Stimulated activated naive CD8-positive, alpha-beta T cell treated with anti-CD3 and anti-CD28 coated beads, Interleukin-15, amount 100 ng/mL, for 72 hours (primary cell): ENCODE measurements at regions not wholly inside any gene's neighbourhood (a gene's known extent, or its start where the extent isn't known, plus 50 kb on each side); places are given as distances from the start of the nearest gene placed in this dataset.

Experiments used
- ATAC-seq: fragments of 150-1000 bp; cut with Tn5 transposase; 2 replicates; pipeline ENCODE4 v1.10.0; 2021; ENCODE audit warnings: mild to moderate bottlenecking, moderate library complexity
- DNase-seq, 2 donors: peaks; one replicate each; pipeline ENCODE4 v3.0.0; 2021 to 2022
- H3K27ac Mint-ChIP-seq, 2 donors: one replicate each; pipeline ENCODE4 v1.8.0; 2022; ENCODE audit warnings: mild to moderate bottlenecking in 2 of 2, mixed read lengths in 2 of 2, moderate library complexity in 2 of 2
- H3K27me3 Mint-ChIP-seq: one replicate; pipeline ENCODE4 v1.8.0; 2022; ENCODE audit warnings: mixed read lengths
- H3K4me1 Mint-ChIP-seq: one replicate; pipeline ENCODE4 v1.8.0; 2022; ENCODE audit warnings: mild to moderate bottlenecking, mixed read lengths
- H3K4me3 Mint-ChIP-seq, 2 donors: one replicate each; pipeline ENCODE4 v1.8.0; 2022; ENCODE audit warnings: mild to moderate bottlenecking in 2 of 2, mixed read lengths in 2 of 2, moderate library complexity in 1 of 2
- H3K9me3 Mint-ChIP-seq, 2 donors: one replicate each; pipeline ENCODE4 v1.8.0; 2022; ENCODE audit warnings: mixed read lengths in 2 of 2

DNA sequence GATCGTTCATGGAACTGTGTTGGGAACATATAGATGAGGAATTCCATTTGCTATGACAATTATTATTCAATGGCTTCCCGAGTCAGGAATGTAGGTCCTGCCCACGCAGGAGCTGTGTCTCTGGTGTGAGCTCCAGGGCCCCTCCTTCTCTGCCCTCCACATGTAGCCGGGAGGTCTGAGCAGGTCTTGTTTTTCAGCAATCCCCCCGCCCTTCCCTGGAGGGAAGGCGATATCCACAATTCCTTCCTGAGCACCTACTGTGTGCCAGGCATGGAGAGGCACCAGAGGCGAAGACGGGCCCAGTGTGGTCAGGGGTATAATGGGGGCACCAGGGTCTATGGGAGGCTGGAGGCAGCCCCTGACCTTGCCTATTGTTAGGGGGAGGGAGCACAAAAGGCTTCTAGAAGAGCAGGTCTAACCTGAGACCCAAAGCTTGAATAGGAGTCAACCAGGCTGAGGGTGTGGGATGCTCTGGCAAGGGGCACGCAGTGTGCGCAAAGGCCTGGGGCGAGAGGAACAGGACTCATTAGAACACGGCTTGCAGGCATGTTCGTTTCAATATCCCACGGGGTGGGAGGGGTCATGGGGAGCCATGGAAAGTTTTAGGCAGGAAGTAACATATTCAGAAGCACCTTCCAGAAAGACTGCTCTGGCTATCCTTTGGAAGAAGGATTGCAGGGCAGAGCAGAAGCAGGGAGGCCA is 154.9 kb downstream of the C9orf50 start:
- ATAC-seq (no peak), DNase-seq (no peak)
- Mint-ChIP-seq H3K27ac (no peak overlapping the region), H3K9me3 (no peaks in the 10 kb centered on the region), H3K4me3 (no peak overlapping the region), H3K4me1 (peaks cover 27% of the 10 kb centered on the region), H3K27me3 (no peaks in the 10 kb centered on the region)

DNA sequence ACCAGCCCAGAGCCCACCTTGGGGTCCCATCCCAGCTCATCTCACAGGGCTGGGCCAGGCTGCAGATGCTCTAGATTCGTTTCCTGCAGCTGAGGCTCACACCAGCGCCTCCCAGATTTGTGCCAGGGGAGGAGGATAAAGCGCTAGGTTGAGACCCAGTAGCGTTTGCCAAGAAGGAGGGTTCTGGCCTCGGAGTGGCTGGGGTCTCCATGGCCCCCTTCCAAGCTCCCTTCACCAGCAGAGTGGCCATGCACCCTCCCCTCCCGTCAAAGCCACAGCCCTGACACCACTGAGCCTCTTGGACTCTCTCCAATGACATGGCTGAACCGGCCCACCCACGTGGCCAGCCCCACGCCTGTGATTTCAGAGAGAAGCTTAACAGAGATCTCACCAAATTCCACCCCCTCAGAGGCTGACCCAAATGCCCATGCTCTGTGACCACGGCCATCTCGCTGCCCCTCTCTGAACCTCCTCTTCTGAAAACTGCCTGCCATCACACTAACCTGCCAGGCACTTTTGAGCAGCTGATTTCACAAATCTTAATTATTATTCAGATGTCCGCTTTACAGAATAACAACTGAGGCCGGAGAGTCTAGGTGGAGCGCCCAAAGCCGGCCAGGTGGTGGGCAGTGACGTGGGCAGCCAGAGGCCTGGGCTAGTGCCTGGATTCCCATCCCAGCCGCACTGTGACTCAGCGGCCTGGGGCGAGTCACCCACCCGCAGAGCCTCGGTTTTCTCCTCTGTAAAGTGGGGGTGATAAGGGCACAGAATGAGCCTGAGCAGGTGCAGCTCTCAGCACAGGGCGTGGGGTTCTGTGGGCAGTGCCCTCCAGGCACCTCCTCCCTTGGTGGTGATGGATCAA is 155.7 kb downstream of the C9orf50 start:
- no peaks in the 10 kb centered on the region for H3K27me3 Mint-ChIP-seq
- no peak overlapping the region for H3K27ac Mint-ChIP-seq
- DNase-seq (no peak), ATAC-seq (no peak)
- H3K4me1 Mint-ChIP-seq, result peaks cover 27% of the 10 kb centered on the region
- H3K9me3 Mint-ChIP-seq, result no peaks in the 10 kb centered on the region
- no peak overlapping the region for H3K4me3 Mint-ChIP-seq

DNA sequence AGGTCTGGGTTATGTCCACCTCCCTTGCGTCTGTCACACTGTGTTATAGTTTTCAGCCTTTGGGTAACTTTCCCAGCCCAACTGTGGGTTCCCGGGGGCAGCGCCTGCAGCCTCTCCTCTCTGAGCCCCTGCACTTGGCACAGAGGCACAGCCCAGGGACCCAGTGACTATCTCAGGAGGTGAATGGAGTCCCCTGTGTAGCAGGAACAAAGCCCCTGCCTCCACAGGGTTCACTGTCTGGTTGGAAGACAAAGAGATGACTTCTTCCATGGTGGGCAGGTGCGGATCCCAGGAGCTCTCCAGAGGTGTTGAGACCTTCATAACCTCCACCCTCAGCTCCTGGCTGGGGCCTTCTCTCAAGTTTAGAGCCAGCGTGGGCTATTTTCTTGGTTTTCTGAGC is 156.9 kb downstream of the C9orf50 start:
- Mint-ChIP-seq H3K27me3 (no peaks in the 10 kb centered on the region), H3K27ac (peak overlapping the region in 1 of 2 donors; percentile 50), H3K4me1 (peaks cover 28% of the 10 kb centered on the region), H3K9me3 (no peaks in the 10 kb centered on the region), H3K4me3 (no peak overlapping the region)
- DNase-seq (no peak), ATAC-seq (no peak)

- Mint-ChIP-seq H3K4me3 (no peak overlapping the region), H3K4me1 (peaks cover 33% of the 10 kb centered on the region), H3K27me3 (no peaks in the 10 kb centered on the region), H3K27ac (no peak overlapping the region), H3K9me3 (no peaks in the 10 kb centered on the region)
- ATAC-seq, result no peak
- DNase-seq, result no peak
Observed at GRCh38 chr9:129463477-129463876, 157.4 kb downstream of the C9orf50 start.

DNA sequence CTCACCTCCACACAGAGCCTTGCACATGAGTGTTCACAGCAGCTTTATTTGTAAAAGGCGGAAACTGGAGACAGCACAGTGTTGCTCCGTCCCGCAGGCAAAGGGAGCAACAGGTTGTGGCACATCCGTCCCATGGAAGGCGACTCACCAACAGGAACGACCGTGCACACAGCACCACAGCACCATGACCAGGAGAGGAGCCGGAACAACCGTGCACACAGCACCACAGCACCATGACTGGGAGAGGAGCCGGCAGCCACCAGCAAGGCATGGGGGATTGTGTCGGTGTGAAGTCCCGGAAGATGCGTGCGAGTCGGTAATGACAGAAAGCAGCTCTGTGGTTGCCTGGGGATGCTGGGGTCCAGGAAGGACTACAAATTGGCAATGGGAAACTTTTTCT is 158.5 kb downstream of the C9orf50 start:
- peak overlapping the region in 1 of 2 donors; percentile 71 for H3K27ac Mint-ChIP-seq
- DNase-seq (no peak), ATAC-seq (no peak)
- no peaks in the 10 kb centered on the region for H3K27me3 Mint-ChIP-seq
- H3K9me3 Mint-ChIP-seq, result peaks cover 0 to 2% of the 10 kb centered on the region in 2 donors
- peaks cover 43% of the 10 kb centered on the region for H3K4me1 Mint-ChIP-seq
- H3K4me3 Mint-ChIP-seq, result no peak overlapping the region

DNA sequence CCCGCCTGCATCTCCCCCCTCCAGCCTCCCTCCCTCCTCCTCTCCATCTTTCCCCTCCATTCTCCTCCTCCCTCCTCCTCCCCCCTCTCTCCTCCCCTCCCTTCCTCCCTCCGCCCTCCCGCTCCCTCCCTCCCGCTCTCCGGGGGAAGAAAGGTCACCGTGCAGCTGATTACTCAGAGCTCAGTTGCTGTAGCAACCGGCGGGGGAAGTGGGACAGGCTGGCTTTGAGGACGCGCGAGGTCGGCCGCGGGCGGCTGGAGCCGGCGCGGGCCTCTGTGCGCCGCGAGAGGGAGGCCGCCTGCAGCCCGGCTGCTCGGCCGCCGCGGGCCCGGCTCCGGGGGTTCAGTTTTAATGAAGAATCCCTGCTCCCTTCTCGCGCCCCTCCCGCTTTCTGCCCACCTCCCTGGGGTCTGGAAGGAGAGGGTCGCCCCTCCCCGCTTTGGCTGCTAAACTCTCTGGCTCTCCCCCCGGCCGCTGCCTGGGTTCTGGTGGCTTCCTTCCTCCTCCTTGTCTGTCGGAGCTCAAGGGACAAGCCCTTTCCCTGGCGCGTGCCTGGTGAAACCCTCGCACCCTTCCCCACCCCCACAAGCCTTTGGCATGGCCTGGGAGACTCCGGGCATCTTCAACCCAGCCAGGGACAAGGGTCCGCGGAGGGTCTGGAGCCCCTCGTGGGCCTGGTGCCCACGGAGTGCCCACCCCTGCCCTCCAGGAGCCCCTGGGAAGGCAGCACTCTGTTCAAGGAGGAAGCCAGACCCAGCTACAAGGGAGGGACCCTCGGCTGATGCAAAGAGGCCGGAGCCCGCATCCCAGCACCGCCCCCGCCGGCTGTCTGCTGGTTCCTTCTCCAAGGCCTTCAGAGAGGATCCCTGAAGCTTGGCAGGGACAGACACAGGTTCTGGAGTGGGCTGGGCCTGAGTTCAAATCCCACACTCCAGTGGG is 160.3 kb downstream of the C9orf50 start:
- H3K4me3 Mint-ChIP-seq, result peak overlapping the region; percentile 88 to 89
- peaks cover 0 to 10% of the 10 kb centered on the region in 2 donors for H3K9me3 Mint-ChIP-seq
- ATAC-seq (peak; percentile 87), DNase-seq (peak; percentile 72 to 88)
- H3K27ac Mint-ChIP-seq, result peak overlapping the region; percentile 97 to 98
- no peaks in the 10 kb centered on the region for H3K27me3 Mint-ChIP-seq
- H3K4me1 Mint-ChIP-seq, result peaks cover 45% of the 10 kb centered on the region

DNA sequence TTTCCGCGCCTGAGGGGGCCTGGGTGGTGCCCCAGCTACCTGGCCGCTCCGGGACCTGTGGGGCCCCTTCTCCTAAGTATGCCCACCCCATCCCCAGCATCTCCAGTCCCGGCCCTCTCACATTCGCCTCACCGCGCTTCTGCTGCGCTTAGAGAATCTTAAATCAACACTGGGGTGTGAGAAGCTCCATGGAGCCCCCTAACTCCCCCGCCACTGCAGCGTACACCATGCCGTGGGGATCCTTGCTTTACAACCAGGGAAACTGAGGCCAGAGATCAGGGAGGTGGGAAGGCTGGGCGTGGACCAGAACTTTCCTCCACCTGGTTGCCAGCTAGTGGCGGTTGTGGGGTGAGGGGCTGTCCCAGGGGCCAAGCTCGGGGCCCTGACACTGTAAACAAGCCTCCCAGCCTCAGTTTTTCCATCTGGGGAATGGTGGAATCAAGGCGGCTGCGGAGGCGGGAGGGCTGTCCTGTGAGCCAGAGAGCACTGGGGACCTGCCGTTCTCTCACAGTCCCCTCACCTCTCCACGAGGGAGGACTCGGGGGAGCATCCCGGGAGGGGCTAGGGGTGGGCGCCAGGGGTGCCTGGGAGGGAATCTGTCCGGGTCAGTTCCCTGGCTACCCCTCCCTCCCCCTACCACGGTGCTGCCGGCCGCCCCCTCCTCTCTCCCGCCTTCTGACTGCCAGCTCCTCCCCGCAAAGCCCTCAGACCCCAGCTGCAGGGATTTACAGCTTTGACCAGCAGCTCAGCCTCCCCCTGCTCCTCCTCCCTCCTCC is 161.2 kb downstream of the C9orf50 start:
- H3K27ac Mint-ChIP-seq, result peak overlapping the region; percentile 47 to 92
- ATAC-seq (peak; percentile 48), DNase-seq (peak; percentile 23 to 47)
- peak overlapping the region; percentile 88 to 89 for H3K4me3 Mint-ChIP-seq
- H3K4me1 Mint-ChIP-seq, result peaks cover 47% of the 10 kb centered on the region
- H3K9me3 Mint-ChIP-seq, result peaks cover 0 to 10% of the 10 kb centered on the region in 2 donors
- H3K27me3 Mint-ChIP-seq, result no peaks in the 10 kb centered on the region

DNA sequence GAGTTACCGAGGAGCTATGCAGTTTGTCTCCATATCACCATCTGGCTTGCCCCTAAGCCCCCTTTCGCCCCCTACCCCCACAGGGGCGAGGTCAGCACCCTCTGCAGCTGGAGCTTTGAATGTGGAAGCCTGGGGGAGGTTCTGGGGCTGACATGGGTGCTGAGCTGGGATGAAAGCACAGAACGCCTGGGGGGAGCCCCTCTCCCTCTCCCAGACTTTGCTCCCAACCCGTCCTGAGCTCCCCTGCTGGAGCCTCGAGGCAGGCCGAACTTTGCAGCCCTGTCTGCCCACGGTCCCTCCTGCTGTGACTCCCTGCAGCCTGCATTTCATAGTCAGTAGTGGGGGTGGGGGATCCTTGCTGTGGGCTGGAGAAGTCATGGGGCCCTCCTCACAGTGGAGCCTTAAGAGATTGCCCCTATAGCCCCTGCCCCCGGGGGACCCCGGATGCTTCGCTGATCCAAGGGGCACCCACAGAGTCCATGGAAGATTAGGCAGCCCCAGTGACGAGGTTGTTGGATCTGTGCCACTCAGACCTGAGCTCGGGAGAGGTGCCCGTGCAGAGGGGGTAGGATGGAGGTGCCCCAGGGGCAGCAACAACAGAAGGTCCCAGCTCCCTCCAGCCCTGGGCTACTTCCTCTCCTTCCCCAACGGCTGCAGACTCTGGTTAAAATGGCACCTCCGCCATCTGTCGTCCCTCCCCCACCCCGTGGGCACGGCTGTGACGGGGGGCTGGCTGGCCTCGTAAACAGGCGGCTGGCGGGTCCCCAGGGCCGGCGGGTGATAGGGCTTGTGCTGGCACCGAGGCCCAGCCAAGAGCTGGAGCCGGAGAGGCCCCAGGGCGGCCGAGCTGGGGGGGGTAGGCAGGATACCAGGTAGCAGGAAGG is 162.0 kb downstream of the C9orf50 start:
- peak; percentile 18 for ATAC-seq
- H3K27ac Mint-ChIP-seq, result peak overlapping the region; percentile 47 to 92
- peak overlapping the region; percentile 17 to 88 for H3K4me3 Mint-ChIP-seq
- DNase-seq, result peak; percentile 42 to 62
- H3K27me3 Mint-ChIP-seq, result no peaks in the 10 kb centered on the region
- H3K4me1 Mint-ChIP-seq, result peaks cover 48% of the 10 kb centered on the region
- peaks cover 0 to 10% of the 10 kb centered on the region in 2 donors for H3K9me3 Mint-ChIP-seq

DNA sequence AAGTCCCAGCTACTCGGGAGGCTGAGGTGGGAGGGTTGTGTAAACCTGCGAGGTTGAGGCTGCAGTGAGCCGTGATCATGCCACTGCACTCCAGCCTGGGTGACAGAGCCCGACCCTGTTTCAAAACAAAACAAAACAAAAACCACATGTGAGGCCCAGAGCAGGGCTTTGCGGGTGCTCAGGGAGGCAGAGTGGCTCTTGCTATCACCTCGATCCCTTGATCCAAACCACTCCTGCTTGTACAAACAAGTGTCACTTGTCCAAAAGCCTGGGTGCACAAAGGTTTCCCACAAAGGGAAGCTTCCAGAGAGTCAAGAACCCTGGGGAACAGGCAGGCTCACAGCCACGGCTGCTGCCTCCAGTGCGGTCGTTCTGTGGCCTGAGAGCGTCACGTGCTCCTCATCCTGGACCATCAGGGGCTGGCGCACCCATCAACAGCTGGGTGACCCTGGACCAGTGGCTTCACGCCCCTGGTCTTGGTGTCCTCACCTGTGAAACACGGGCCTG is 162.7 kb downstream of the C9orf50 start:
- H3K9me3 Mint-ChIP-seq, result peaks cover 0 to 10% of the 10 kb centered on the region in 2 donors
- H3K4me1 Mint-ChIP-seq, result peaks cover 48% of the 10 kb centered on the region
- ATAC-seq, result peak; percentile 69
- peak overlapping the region; percentile 14 to 88 for H3K4me3 Mint-ChIP-seq
- peak overlapping the region; percentile 53 to 88 for H3K27ac Mint-ChIP-seq
- no peaks in the 10 kb centered on the region for H3K27me3 Mint-ChIP-seq
- DNase-seq, result peak; percentile 50 to 72

DNA sequence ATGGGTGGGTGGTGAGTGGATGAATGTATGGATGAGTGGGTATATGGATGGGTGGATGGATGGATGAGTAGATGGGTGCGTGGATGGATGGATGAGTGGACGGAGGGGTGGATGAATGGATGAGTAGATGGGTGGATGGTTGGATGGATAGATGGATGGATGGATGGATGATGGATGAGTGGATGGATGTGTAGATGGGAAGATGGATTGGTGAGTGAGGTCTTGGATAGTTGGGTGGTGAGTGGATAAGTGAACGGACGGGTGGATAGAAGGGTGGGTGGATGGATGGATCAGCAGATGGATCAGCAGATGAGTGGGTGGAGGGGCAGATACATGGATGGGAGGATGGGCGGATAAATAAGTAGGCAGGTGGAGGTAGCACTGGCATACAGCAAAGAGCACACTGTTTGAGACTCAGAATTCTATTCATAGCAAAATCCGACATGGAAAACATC is 163.5 kb downstream of the C9orf50 start:
- no peak overlapping the region for H3K4me3 Mint-ChIP-seq
- H3K27ac Mint-ChIP-seq, result no peak overlapping the region
- H3K9me3 Mint-ChIP-seq, result peaks cover 0 to 10% of the 10 kb centered on the region in 2 donors
- no peak for ATAC-seq
- peaks cover 48% of the 10 kb centered on the region for H3K4me1 Mint-ChIP-seq
- no peaks in the 10 kb centered on the region for H3K27me3 Mint-ChIP-seq
- no peak for DNase-seq

- Mint-ChIP-seq H3K27ac (no peak overlapping the region), H3K27me3 (no peaks in the 10 kb centered on the region), H3K4me1 (peaks cover 48% of the 10 kb centered on the region), H3K9me3 (peaks cover 0 to 10% of the 10 kb centered on the region in 2 donors), H3K4me3 (no peak overlapping the region)
- DNase-seq (no peak), ATAC-seq (no peak)
Observed at GRCh38 chr9:129456549-129457324, 164.2 kb downstream of the C9orf50 start.

GRCh38 chr9:129455151-129455995 is 165.5 kb downstream of the C9orf50 start:
- DNase-seq, result no peak
- Mint-ChIP-seq H3K27me3 (no peaks in the 10 kb centered on the region), H3K27ac (peak overlapping the region in 1 of 2 donors; percentile 64), H3K4me1 (peaks cover 39% of the 10 kb centered on the region), H3K4me3 (no peak overlapping the region), H3K9me3 (peaks cover 0 to 10% of the 10 kb centered on the region in 2 donors)
- ATAC-seq, result no peak
